ENCODE measurements at regions not wholly inside any gene's neighbourhood (a gene's known extent, or its start where the extent isn't known, plus 50 kb on each side); places are given as distances from the start of the nearest gene placed in this dataset.

- Histone ChIP-seq H3K9me3 (ENCODE audit: control insufficient read depth in 2 of 2, low read length in 2 of 2) (no peaks in the 10 kb centered on the region), H3K36me3 (ENCODE audit: control insufficient read depth in 2 of 2, insufficient read depth in 2 of 2, low read length in 2 of 2) (no peaks in the 10 kb centered on the region), H3K9ac (ENCODE audit: low read depth in 1 of 2, low read length in 2 of 2) (no peak overlapping the region), H3K27me3 (ENCODE audit: control insufficient read depth in 2 of 2, insufficient read depth in 2 of 2, low read length in 2 of 2) (no peaks in the 10 kb centered on the region), H3K27ac (ENCODE audit: low read depth in 2 of 2, low read length in 2 of 2) (no peak overlapping the region), H3K4me1 (ENCODE audit: control insufficient read depth in 2 of 2, insufficient read depth in 2 of 2, low read length in 2 of 2) (peaks cover 0 to 2% of the 10 kb centered on the region in 2 donors), H3K4me3 (ENCODE audit: low read length in 2 of 2) (no peak overlapping the region)
Measured at GRCh38 chr4:110823251-110823650, 200.4 kb upstream of the PITX2 start.

GRCh38 chr4:110824344-110824743 is 201.5 kb upstream of the PITX2 start:
- no peaks in the 10 kb centered on the region for H3K36me3 ChIP-seq (ENCODE audit: control insufficient read depth in 2 of 2, insufficient read depth in 2 of 2, low read length in 2 of 2)
- peaks cover 0 to 2% of the 10 kb centered on the region in 2 donors for H3K4me1 ChIP-seq (ENCODE audit: control insufficient read depth in 2 of 2, insufficient read depth in 2 of 2, low read length in 2 of 2)
- no peaks in the 10 kb centered on the region for H3K27me3 ChIP-seq (ENCODE audit: control insufficient read depth in 2 of 2, insufficient read depth in 2 of 2, low read length in 2 of 2)
- H3K4me3 ChIP-seq (ENCODE audit: low read length in 2 of 2) = no peak overlapping the region
- H3K27ac ChIP-seq (ENCODE audit: low read depth in 2 of 2, low read length in 2 of 2) = no peak overlapping the region
- no peak overlapping the region for H3K9ac ChIP-seq (ENCODE audit: low read depth in 1 of 2, low read length in 2 of 2)
- H3K9me3 ChIP-seq (ENCODE audit: control insufficient read depth in 2 of 2, low read length in 2 of 2) = no peaks in the 10 kb centered on the region

GRCh38 chr4:110826656-110827055 is 203.8 kb upstream of the PITX2 start:
- H3K27ac ChIP-seq (ENCODE audit: low read depth in 2 of 2, low read length in 2 of 2) = no peak overlapping the region
- H3K36me3 ChIP-seq (ENCODE audit: control insufficient read depth in 2 of 2, insufficient read depth in 2 of 2, low read length in 2 of 2) = no peaks in the 10 kb centered on the region
- H3K27me3 ChIP-seq (ENCODE audit: control insufficient read depth in 2 of 2, insufficient read depth in 2 of 2, low read length in 2 of 2) = no peaks in the 10 kb centered on the region
- no peak overlapping the region for H3K4me3 ChIP-seq (ENCODE audit: low read length in 2 of 2)
- no peaks in the 10 kb centered on the region for H3K9me3 ChIP-seq (ENCODE audit: control insufficient read depth in 2 of 2, low read length in 2 of 2)
- H3K4me1 ChIP-seq (ENCODE audit: control insufficient read depth in 2 of 2, insufficient read depth in 2 of 2, low read length in 2 of 2) = peaks cover 0 to 13% of the 10 kb centered on the region in 2 donors
- no peak overlapping the region for H3K9ac ChIP-seq (ENCODE audit: low read depth in 1 of 2, low read length in 2 of 2)

DNA sequence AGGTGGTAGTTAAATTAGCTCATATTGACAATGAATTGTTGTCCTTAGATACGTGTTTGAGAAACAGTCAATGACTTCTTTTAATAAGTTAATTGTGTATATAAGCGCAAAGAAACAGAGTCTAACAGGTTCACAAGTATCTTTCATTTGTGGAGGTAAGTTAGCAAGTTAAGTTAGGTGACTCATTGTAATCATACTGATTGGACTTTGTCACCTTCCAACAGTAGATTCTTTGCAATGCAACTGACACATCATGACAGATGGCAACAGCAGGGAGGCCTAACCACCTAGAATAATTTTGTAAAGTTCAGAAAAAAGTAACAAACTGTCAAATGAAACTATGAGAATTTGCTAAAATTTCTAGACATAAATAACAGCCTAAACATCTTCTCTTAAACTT is 207.6 kb upstream of the PITX2 start:
- peaks cover 0 to 13% of the 10 kb centered on the region in 2 donors for H3K4me1 ChIP-seq (ENCODE audit: control insufficient read depth in 2 of 2, insufficient read depth in 2 of 2, low read length in 2 of 2)
- H3K36me3 ChIP-seq (ENCODE audit: control insufficient read depth in 2 of 2, insufficient read depth in 2 of 2, low read length in 2 of 2) = no peaks in the 10 kb centered on the region
- H3K9ac ChIP-seq (ENCODE audit: low read depth in 1 of 2, low read length in 2 of 2) = no peak overlapping the region
- peak overlapping the region in 1 of 2 donors; percentile 43 for H3K4me3 ChIP-seq (ENCODE audit: low read length in 2 of 2)
- H3K27me3 ChIP-seq (ENCODE audit: control insufficient read depth in 2 of 2, insufficient read depth in 2 of 2, low read length in 2 of 2) = no peaks in the 10 kb centered on the region
- H3K27ac ChIP-seq (ENCODE audit: low read depth in 2 of 2, low read length in 2 of 2) = peak overlapping the region in 1 of 2 donors; percentile 39
- H3K9me3 ChIP-seq (ENCODE audit: control insufficient read depth in 2 of 2, low read length in 2 of 2) = no peaks in the 10 kb centered on the region

- H3K9ac ChIP-seq (ENCODE audit: low read depth in 1 of 2, low read length in 2 of 2) = no peak overlapping the region
Measured at GRCh38 chr4:110837896-110838450, 215.1 kb upstream of the PITX2 start.

GRCh38 chr4:110840221-110840654 is 217.4 kb upstream of the PITX2 start:
- H3K9me3 ChIP-seq (ENCODE audit: control insufficient read depth in 2 of 2, low read length in 2 of 2) = no peaks in the 10 kb centered on the region
- H3K36me3 ChIP-seq (ENCODE audit: control insufficient read depth in 2 of 2, insufficient read depth in 2 of 2, low read length in 2 of 2) = no peaks in the 10 kb centered on the region
- peaks cover 2 to 8% of the 10 kb centered on the region in 2 donors for H3K4me1 ChIP-seq (ENCODE audit: control insufficient read depth in 2 of 2, insufficient read depth in 2 of 2, low read length in 2 of 2)
- H3K4me3 ChIP-seq (ENCODE audit: low read length in 2 of 2) = no peak overlapping the region
- no peak overlapping the region for H3K27ac ChIP-seq (ENCODE audit: low read depth in 2 of 2, low read length in 2 of 2)
- H3K9ac ChIP-seq (ENCODE audit: low read depth in 1 of 2, low read length in 2 of 2) = no peak overlapping the region
- H3K27me3 ChIP-seq (ENCODE audit: control insufficient read depth in 2 of 2, insufficient read depth in 2 of 2, low read length in 2 of 2) = no peaks in the 10 kb centered on the region

More at GRCh38 chr4:110837896-110838450, 215.1 kb upstream of the PITX2 start:
- Histone ChIP-seq H3K4me1 (ENCODE audit: control insufficient read depth in 2 of 2, insufficient read depth in 2 of 2, low read length in 2 of 2) (peaks cover 2 to 8% of the 10 kb centered on the region in 2 donors), H3K27ac (ENCODE audit: low read depth in 2 of 2, low read length in 2 of 2) (no peak overlapping the region), H3K27me3 (ENCODE audit: control insufficient read depth in 2 of 2, insufficient read depth in 2 of 2, low read length in 2 of 2) (no peaks in the 10 kb centered on the region), H3K4me3 (ENCODE audit: low read length in 2 of 2) (no peak overlapping the region), H3K36me3 (ENCODE audit: control insufficient read depth in 2 of 2, insufficient read depth in 2 of 2, low read length in 2 of 2) (no peaks in the 10 kb centered on the region), H3K9me3 (ENCODE audit: control insufficient read depth in 2 of 2, low read length in 2 of 2) (no peaks in the 10 kb centered on the region)

GRCh38 chr4:110848787-110849186 is 225.9 kb upstream of the PITX2 start:
- H3K27me3 ChIP-seq (ENCODE audit: control insufficient read depth in 2 of 2, insufficient read depth in 2 of 2, low read length in 2 of 2) = no peaks in the 10 kb centered on the region
- no peaks in the 10 kb centered on the region for H3K9me3 ChIP-seq (ENCODE audit: control insufficient read depth in 2 of 2, low read length in 2 of 2)
- H3K36me3 ChIP-seq (ENCODE audit: control insufficient read depth in 2 of 2, insufficient read depth in 2 of 2, low read length in 2 of 2) = no peaks in the 10 kb centered on the region
- no peak overlapping the region for H3K27ac ChIP-seq (ENCODE audit: low read depth in 2 of 2, low read length in 2 of 2)
- no peak overlapping the region for H3K9ac ChIP-seq (ENCODE audit: low read depth in 1 of 2, low read length in 2 of 2)
- H3K4me3 ChIP-seq (ENCODE audit: low read length in 2 of 2) = no peak overlapping the region
- peaks cover 5 to 20% of the 10 kb centered on the region in 2 donors for H3K4me1 ChIP-seq (ENCODE audit: control insufficient read depth in 2 of 2, insufficient read depth in 2 of 2, low read length in 2 of 2)

DNA sequence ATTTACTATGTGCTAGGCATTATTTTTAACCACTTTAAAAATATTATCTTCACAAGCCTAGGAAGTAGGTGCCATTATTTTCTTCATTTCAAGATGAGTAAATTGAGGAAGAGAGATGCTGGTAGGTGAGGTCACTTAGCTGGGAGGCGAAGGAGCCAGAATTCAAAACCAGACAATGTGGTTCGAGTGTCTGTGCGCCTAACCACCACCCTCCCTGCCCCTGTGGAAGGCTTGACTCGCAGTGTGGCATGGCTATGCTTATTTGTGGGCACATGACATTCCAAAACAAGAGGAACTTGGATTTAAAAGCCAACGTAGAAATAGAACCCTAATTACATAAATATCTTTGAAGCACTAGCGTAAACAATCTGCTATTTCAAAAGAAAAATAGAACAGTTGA is 226.6 kb upstream of the PITX2 start:
- Histone ChIP-seq H3K9me3 (ENCODE audit: control insufficient read depth in 2 of 2, low read length in 2 of 2) (no peaks in the 10 kb centered on the region), H3K9ac (ENCODE audit: low read depth in 1 of 2, low read length in 2 of 2) (no peak overlapping the region), H3K36me3 (ENCODE audit: control insufficient read depth in 2 of 2, insufficient read depth in 2 of 2, low read length in 2 of 2) (no peaks in the 10 kb centered on the region), H3K4me1 (ENCODE audit: control insufficient read depth in 2 of 2, insufficient read depth in 2 of 2, low read length in 2 of 2) (peaks cover 8 to 24% of the 10 kb centered on the region in 2 donors), H3K27me3 (ENCODE audit: control insufficient read depth in 2 of 2, insufficient read depth in 2 of 2, low read length in 2 of 2) (no peaks in the 10 kb centered on the region), H3K4me3 (ENCODE audit: low read length in 2 of 2) (no peak overlapping the region), H3K27ac (ENCODE audit: low read depth in 2 of 2, low read length in 2 of 2) (no peak overlapping the region)

- H3K27ac ChIP-seq (ENCODE audit: low read depth in 2 of 2, low read length in 2 of 2) = peak overlapping the region; percentile 32 to 64
- no peaks in the 10 kb centered on the region for H3K9me3 ChIP-seq (ENCODE audit: control insufficient read depth in 2 of 2, low read length in 2 of 2)
- no peak overlapping the region for H3K9ac ChIP-seq (ENCODE audit: low read depth in 1 of 2, low read length in 2 of 2)
- no peaks in the 10 kb centered on the region for H3K36me3 ChIP-seq (ENCODE audit: control insufficient read depth in 2 of 2, insufficient read depth in 2 of 2, low read length in 2 of 2)
- no peaks in the 10 kb centered on the region for H3K27me3 ChIP-seq (ENCODE audit: control insufficient read depth in 2 of 2, insufficient read depth in 2 of 2, low read length in 2 of 2)
- H3K4me1 ChIP-seq (ENCODE audit: control insufficient read depth in 2 of 2, insufficient read depth in 2 of 2, low read length in 2 of 2) = peaks cover 9 to 25% of the 10 kb centered on the region in 2 donors
- H3K4me3 ChIP-seq (ENCODE audit: low read length in 2 of 2) = peak overlapping the region; percentile 57 to 68
Measured at GRCh38 chr4:110850461-110851442, 227.9 kb upstream of the PITX2 start.

DNA sequence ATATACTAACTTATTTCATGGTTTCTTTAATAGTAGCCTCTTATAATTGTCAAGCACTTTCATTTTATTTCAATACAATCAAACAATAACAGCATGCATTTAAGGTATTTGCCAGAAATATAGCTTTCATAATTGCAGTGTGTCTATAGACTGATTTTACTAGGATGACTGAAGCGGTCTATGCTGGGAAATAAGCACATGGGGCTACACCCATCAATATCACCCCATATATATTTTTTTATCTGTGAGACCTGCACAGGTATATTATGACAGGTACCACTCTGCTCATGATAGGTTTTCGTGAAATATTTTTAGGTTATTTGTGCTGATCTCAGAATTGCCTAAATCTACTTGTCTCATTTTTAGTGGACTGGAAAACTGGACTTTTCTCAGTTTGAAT is 229.1 kb upstream of the PITX2 start:
- H3K4me1 ChIP-seq (ENCODE audit: control insufficient read depth in 2 of 2, insufficient read depth in 2 of 2, low read length in 2 of 2) = peaks cover 9 to 25% of the 10 kb centered on the region in 2 donors
- peak overlapping the region; percentile 41 to 57 for H3K4me3 ChIP-seq (ENCODE audit: low read length in 2 of 2)
- H3K27ac ChIP-seq (ENCODE audit: low read depth in 2 of 2, low read length in 2 of 2) = no peak overlapping the region
- H3K36me3 ChIP-seq (ENCODE audit: control insufficient read depth in 2 of 2, insufficient read depth in 2 of 2, low read length in 2 of 2) = no peaks in the 10 kb centered on the region
- no peaks in the 10 kb centered on the region for H3K9me3 ChIP-seq (ENCODE audit: control insufficient read depth in 2 of 2, low read length in 2 of 2)
- no peak overlapping the region for H3K9ac ChIP-seq (ENCODE audit: low read depth in 1 of 2, low read length in 2 of 2)
- no peaks in the 10 kb centered on the region for H3K27me3 ChIP-seq (ENCODE audit: control insufficient read depth in 2 of 2, insufficient read depth in 2 of 2, low read length in 2 of 2)

Measured in mucosa of rectum (tissue), 2 donors.